HEK293T (cell line): ENCODE measurements at regions not wholly inside any gene's neighbourhood (a gene's known extent, or its start where the extent isn't known, plus 50 kb on each side); places are given as distances from the start of the nearest gene placed in this dataset.

ENCODE experiments used
- ARNT ChIP-seq: fragments of 450-650 bp; IDR thresholded peaks from 2 replicates; pipeline ENCODE4 v1.6.1; 2017; ENCODE audit warnings: mild to moderate bottlenecking
- FOXA1 ChIP-seq: fragments of 450-650 bp; IDR thresholded peaks from 2 replicates; pipeline ENCODE4 v1.6.1; 2016; ENCODE audit warnings: mild to moderate bottlenecking
- FOXK2 ChIP-seq: fragments of 450-650 bp; IDR thresholded peaks from 2 replicates; pipeline ENCODE4 v1.6.1; 2016; ENCODE audit warnings: mild to moderate bottlenecking
- FOXM1 ChIP-seq: fragments of 450-650 bp; IDR thresholded peaks from 2 replicates; pipeline ENCODE4 v1.6.1; 2017; ENCODE audit warnings: mild to moderate bottlenecking, borderline replicate concordance
- HDGF ChIP-seq: fragments of 450-650 bp; IDR thresholded peaks from 2 replicates; pipeline ENCODE4 v1.6.1; 2017; ENCODE audit warnings: antibody characterized with exemption, borderline replicate concordance
- L3MBTL2 ChIP-seq: fragments of 450-650 bp; conservative IDR thresholded peaks from 2 replicates; pipeline ENCODE4 v1.6.1; 2016; ENCODE audit warnings: mild to moderate bottlenecking
- NFRKB ChIP-seq: fragments of 450-650 bp; IDR thresholded peaks from 2 replicates; pipeline ENCODE4 v1.6.1; 2016; ENCODE audit warnings: mild to moderate bottlenecking, moderate library complexity
- SUZ12 ChIP-seq: fragments of 450-650 bp; IDR thresholded peaks from 2 replicates; pipeline ENCODE4 v1.6.1; 2016; ENCODE audit warnings: mild to moderate bottlenecking
- TF ChIP-seq, protein P1 (sequence below): fragments of 450-650 bp; IDR thresholded peaks from 2 replicates; pipeline ENCODE4 v1.6.1; 2016

DNA sequence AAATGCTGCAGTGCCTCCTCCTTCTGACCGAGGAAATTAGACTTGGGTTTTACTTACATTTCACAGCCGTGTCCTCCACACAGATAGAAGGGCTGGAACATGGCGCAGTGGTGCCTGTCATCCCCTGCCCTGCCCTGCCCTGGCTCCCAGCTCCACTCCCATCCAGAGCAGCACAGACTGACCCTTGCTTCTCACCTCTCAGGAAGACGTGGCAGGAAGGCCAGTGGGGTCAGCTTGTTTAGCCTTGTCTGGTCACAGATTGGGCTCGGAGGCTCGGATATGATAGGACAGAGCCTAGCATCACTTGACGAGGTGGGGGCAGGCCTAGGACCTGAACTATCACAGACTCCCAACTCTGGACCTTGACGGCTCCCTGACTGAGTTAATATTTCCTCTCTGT, 88.5 kb downstream of the LINGO1 start:
- TF ChIP-seq FOXM1 (no peak), SUZ12 (no peak), L3MBTL2 (no peak), FOXA1 (no peak), FOXK2 (no peak), HDGF (no peak), NFRKB (no peak), ARNT (no peak)
- TF ChIP-seq, protein P1, sequence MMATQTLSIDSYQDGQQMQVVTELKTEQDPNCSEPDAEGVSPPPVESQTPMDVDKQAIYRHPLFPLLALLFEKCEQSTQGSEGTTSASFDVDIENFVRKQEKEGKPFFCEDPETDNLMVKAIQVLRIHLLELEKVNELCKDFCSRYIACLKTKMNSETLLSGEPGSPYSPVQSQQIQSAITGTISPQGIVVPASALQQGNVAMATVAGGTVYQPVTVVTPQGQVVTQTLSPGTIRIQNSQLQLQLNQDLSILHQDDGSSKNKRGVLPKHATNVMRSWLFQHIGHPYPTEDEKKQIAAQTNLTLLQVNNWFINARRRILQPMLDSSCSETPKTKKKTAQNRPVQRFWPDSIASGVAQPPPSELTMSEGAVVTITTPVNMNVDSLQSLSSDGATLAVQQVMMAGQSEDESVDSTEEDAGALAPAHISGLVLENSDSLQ = no peak
